MM.1S (cell line): ENCODE measurements at regions not wholly inside any gene's neighbourhood (a gene's known extent, or its start where the extent isn't known, plus 50 kb on each side); places are given as distances from the start of the nearest gene placed in this dataset.

ENCODE experiments used
- DNase-seq: peaks from one replicate; pipeline ENCODE4 v3.0.0-alpha.2; 2015
- H2AFZ ChIP-seq: fragments of 300-600 bp; sonication (generic); 2 replicates; pipeline ENCODE4 v1.6.0; 2016; ENCODE audit warnings: antibody characterized with exemption, low read length
- H3F3A ChIP-seq: fragments of 300-600 bp; sonication (generic); 2 replicates; pipeline ENCODE4 v1.6.1; 2016; ENCODE audit warnings: mild to moderate bottlenecking, antibody characterized with exemption, low read length, moderate library complexity, mixed read lengths; ENCODE audit not compliant: insufficient read depth
- H3K27ac ChIP-seq: fragments of 300-600 bp; sonication (generic); 2 replicates; pipeline ENCODE4 v1.5.1; 2016; ENCODE audit warnings: mild to moderate bottlenecking, low read length
- H3K27me3 ChIP-seq: fragments of 300-600 bp; sonication (generic); replicated peaks from 2 replicates; pipeline ENCODE4 v1.6.0; 2016; ENCODE audit warnings: low read length; ENCODE audit not compliant: insufficient read depth
- H3K36me3 ChIP-seq: fragments of 300-600 bp; sonication (generic); replicated peaks from 2 replicates; pipeline ENCODE4 v1.6.1; 2016; ENCODE audit warnings: mild to moderate bottlenecking, low read length, mixed read lengths; ENCODE audit not compliant: insufficient read depth
- H3K4me1 ChIP-seq: fragments of 300-600 bp; sonication (generic); 2 replicates; pipeline ENCODE4 v1.6.1; 2016; ENCODE audit warnings: low read length, mixed read lengths
- H3K4me2 ChIP-seq: fragments of 300-600 bp; sonication (generic); 2 replicates; pipeline ENCODE4 v1.6.0; 2016; ENCODE audit warnings: low read depth, low read length
- H3K4me3 ChIP-seq: fragments of 300-600 bp; sonication (generic); 2 replicates; pipeline ENCODE4 v1.5.1; 2016; ENCODE audit warnings: low read length, mixed read lengths
- H3K79me2 ChIP-seq: fragments of 300-600 bp; sonication (generic); 2 replicates; pipeline ENCODE4 v1.6.1; 2016; ENCODE audit warnings: mixed run types, low read length, mixed read lengths
- H3K9ac ChIP-seq: fragments of 300-600 bp; sonication (generic); 2 replicates; pipeline ENCODE4 v1.6.1; 2016; ENCODE audit warnings: low read length, mixed read lengths
- H3K9me2 ChIP-seq: fragments of 300-600 bp; sonication (generic); replicated peaks from 2 replicates; pipeline ENCODE4 v1.6.1; 2016; ENCODE audit warnings: mild to moderate bottlenecking, low read length, mixed read lengths; ENCODE audit not compliant: insufficient read depth
- H3K9me3 ChIP-seq: fragments of 300-600 bp; sonication (generic); replicated peaks from 2 replicates; pipeline ENCODE4 v1.6.1; 2016; ENCODE audit warnings: mild to moderate bottlenecking, low read length, mixed read lengths; ENCODE audit not compliant: insufficient read depth
- H4K20me1 ChIP-seq: fragments of 300-600 bp; sonication (generic); 2 replicates; pipeline ENCODE4 v1.6.1; 2016; ENCODE audit warnings: mild to moderate bottlenecking, low read length, moderate library complexity, mixed read lengths; ENCODE audit not compliant: insufficient read depth
- CTCF ChIP-seq: fragments of 300-600 bp; sonication (generic); IDR thresholded peaks from 2 replicates; pipeline ENCODE4 v1.5.1; 2016; ENCODE audit warnings: antibody characterized with exemption, low read length, mixed read lengths
- EZH2 ChIP-seq: fragments of 300-600 bp; sonication (generic); optimal IDR thresholded peaks from 2 replicates; pipeline ENCODE3; 2017; ENCODE audit warnings: low read depth, mild to moderate bottlenecking, antibody characterized with exemption, low read length, mixed read lengths
- EZH2phosphoT487 ChIP-seq: fragments of 300-600 bp; sonication (generic); IDR thresholded peaks from 2 replicates; pipeline ENCODE4 v1.6.1; 2018; ENCODE audit warnings: antibody characterized with exemption, low read length

GRCh38 chrX:39070009-39070408 lies 268.8 kb downstream of the MID1IP1 start:
- DNase-seq = no peak
- Histone ChIP-seq H3K4me3 (no peak overlapping the region), H3K4me2 (no peak overlapping the region), H4K20me1 (no peaks in the 10 kb centered on the region), H2AFZ (no peak overlapping the region), H3K9ac (no peak overlapping the region), H3K27me3 (no peaks in the 10 kb centered on the region), H3K4me1 (no peaks in the 10 kb centered on the region), H3K9me2 (no peaks in the 10 kb centered on the region), H3K9me3 (no peaks in the 10 kb centered on the region), H3F3A (no peaks in the 10 kb centered on the region), H3K27ac (no peak overlapping the region), H3K36me3 (no peaks in the 10 kb centered on the region), H3K79me2 (no peaks in the 10 kb centered on the region)
- TF ChIP-seq EZH2 (no peak), EZH2phosphoT487 (no peak), CTCF (no peak)

- Histone ChIP-seq H3K4me2 (no peak overlapping the region), H3K9ac (no peak overlapping the region), H3K4me3 (no peak overlapping the region), H3K9me3 (no peaks in the 10 kb centered on the region), H3K36me3 (no peaks in the 10 kb centered on the region), H2AFZ (no peak overlapping the region), H3F3A (no peaks in the 10 kb centered on the region), H4K20me1 (no peaks in the 10 kb centered on the region), H3K4me1 (no peaks in the 10 kb centered on the region), H3K27ac (no peak overlapping the region), H3K79me2 (no peaks in the 10 kb centered on the region), H3K9me2 (no peaks in the 10 kb centered on the region), H3K27me3 (no peaks in the 10 kb centered on the region)
- no peak for DNase-seq
- TF ChIP-seq CTCF (no peak), EZH2phosphoT487 (no peak), EZH2 (no peak)
These were observed 271.9 kb downstream of the MID1IP1 start for GRCh38 chrX:39073131-39073530.

DNA sequence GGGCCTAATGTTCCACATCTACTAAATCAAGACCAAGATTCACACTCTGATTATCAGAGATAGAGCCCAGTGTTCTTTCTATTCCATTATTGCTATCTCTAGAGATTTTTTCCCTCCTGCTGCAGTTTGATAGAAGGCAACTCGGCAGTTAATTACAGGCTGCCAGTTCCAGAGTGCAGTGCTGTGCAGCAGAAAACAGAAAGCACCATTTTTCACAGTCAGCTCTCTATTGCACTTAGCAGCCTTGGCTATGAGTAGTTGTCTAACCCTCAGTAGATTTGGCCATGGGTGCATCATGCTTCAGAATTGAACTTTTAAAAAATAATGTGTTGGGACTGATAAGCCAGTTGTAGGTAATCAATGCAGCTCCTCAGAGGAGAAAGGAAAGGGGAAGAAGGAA lies 295.3 kb downstream of the MID1IP1 start:
- H3K4me1 ChIP-seq = no peaks in the 10 kb centered on the region
- H3K9me3 ChIP-seq = no peaks in the 10 kb centered on the region
- H3K27ac ChIP-seq = no peak overlapping the region
- no peaks in the 10 kb centered on the region for H3K79me2 ChIP-seq
- no peak overlapping the region for H3K9ac ChIP-seq
- no peaks in the 10 kb centered on the region for H4K20me1 ChIP-seq
- H3K9me2 ChIP-seq = no peaks in the 10 kb centered on the region
- H3K36me3 ChIP-seq = no peaks in the 10 kb centered on the region
- H2AFZ ChIP-seq = no peak overlapping the region
- TF ChIP-seq EZH2phosphoT487 = no peak
- no peak for TF ChIP-seq EZH2
- no peak for TF ChIP-seq CTCF
- no peaks in the 10 kb centered on the region for H3K27me3 ChIP-seq
- DNase-seq = no peak
- H3K4me2 ChIP-seq = no peak overlapping the region
- H3F3A ChIP-seq = no peaks in the 10 kb centered on the region
- no peak overlapping the region for H3K4me3 ChIP-seq
